Activated CD4-positive, alpha-beta memory T cell treated with anti-CD3 and anti-CD28 coated beads for 36 hours (primary cell): ENCODE measurements at regions not wholly inside any gene's neighbourhood (a gene's known extent, or its start where the extent isn't known, plus 50 kb on each side); places are given as distances from the start of the nearest gene placed in this dataset.

Experiments used
- CTCF ChIA-PET: fragments of 350-600 bp; sonication (Branson Sonifier 250); formaldehyde crosslinking; loops from one replicate; lab custom pipeline; 2021; ENCODE audit warnings: antibody characterized with exemption, inconsistent platforms; lab: Charles Lee
- POLR2A ChIA-PET: fragments of 350-600 bp; sonication (Branson Sonifier 250); formaldehyde crosslinking; loops from one replicate; lab custom pipeline; 2021; ENCODE audit warnings: antibody characterized with exemption; lab: Charles Lee
- DNase-seq: peaks from one replicate; pipeline ENCODE4 v3.0.0-alpha.2; 2020
- H3K27ac Mint-ChIP-seq: one replicate; pipeline ENCODE4 v1.8.0; 2021; ENCODE audit warnings: mixed read lengths
- H3K27me3 Mint-ChIP-seq: one replicate; pipeline ENCODE4 v1.8.0; 2021; ENCODE audit warnings: mixed read lengths
- H3K36me3 Mint-ChIP-seq: one replicate; pipeline ENCODE4 v1.8.0; 2021; ENCODE audit warnings: mixed read lengths
- H3K4me1 Mint-ChIP-seq: one replicate; pipeline ENCODE4 v1.8.0; 2021; ENCODE audit warnings: low read depth, mixed read lengths
- H3K4me3 Mint-ChIP-seq: one replicate; pipeline ENCODE4 v1.8.0; 2021; ENCODE audit warnings: mild to moderate bottlenecking, mixed read lengths
- H3K9me3 Mint-ChIP-seq: one replicate; pipeline ENCODE4 v1.8.0; 2021; ENCODE audit warnings: mixed read lengths
- intact Hi-C: fragments of 100-400 bp; cut with micrococcal nuclease; formaldehyde crosslinking; loops from one replicate; pipeline ENCODE4 v1.15.1; 2023

DNA sequence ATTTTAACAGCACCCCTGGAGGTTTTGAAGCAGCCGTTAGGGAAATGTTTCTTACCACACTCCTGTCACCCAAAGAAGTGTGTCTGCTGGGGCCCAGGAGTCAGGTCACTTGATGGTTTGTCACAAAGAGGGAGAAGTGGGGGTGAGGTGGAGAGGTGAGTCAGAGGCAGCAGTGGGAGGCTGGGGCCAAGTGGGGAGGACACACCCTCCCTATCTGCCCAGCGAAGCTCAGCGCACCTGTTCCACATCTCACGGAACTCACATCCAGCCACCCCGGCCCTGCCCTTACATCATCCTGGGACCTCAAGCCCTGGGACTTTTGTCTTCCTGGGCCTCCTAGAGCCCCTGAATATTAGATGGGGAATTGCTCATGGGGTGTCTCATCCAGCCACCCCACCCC is 171.1 kb upstream of the SMIM23 start:
- POLR2A ChIA-PET: no interaction called here
- DNase-seq: no peak
- peaks cover 12% of the 10 kb centered on the region for H3K27me3 Mint-ChIP-seq
- H3K4me3 Mint-ChIP-seq: no peak overlapping the region
- H3K27ac Mint-ChIP-seq: no peak overlapping the region
- no peaks in the 10 kb centered on the region for H3K4me1 Mint-ChIP-seq
- CTCF ChIA-PET: no interaction called here
- no peaks in the 10 kb centered on the region for H3K9me3 Mint-ChIP-seq
- intact Hi-C loops: no loop called here
- no peaks in the 10 kb centered on the region for H3K36me3 Mint-ChIP-seq

DNA sequence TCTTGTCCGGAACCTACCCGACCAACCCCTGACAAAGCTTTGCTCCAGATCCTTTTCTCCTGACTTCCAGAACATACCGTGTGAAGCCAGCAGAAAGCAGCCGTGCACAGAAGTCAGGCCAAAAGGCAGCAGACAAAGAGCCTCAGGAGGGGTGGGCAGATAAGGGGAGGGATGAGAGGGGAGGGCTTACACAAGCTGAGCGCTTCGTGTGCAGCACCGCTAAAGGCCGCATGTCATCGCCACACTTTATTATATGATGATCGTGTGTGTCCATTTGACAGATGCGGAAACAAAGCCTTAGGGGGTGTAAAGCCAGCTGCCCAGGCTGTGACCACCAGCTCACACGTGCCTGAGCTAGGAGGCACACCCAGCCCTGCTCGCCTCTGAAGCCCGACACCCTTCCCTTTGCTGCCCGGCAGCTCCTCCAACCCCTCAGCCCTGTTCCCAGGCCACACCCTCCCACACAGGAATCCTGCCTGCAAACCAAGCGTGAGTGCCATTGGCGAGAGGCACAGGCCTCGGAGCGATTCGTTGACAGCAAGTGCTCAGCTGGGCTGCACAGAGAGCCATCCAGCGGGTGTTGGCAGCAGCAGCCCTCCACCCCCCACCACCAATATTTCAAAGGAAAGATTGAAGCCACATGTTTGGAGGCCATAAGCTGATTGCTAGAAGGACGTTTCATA is 170.5 kb upstream of the SMIM23 start:
- Mint-ChIP-seq H3K27ac (no peak overlapping the region), H3K4me1 (no peaks in the 10 kb centered on the region), H3K4me3 (no peak overlapping the region), H3K27me3 (peaks cover 10% of the 10 kb centered on the region), H3K36me3 (no peaks in the 10 kb centered on the region), H3K9me3 (no peaks in the 10 kb centered on the region)
- ChIA-PET CTCF (no interaction called here), POLR2A (no interaction called here)
- intact Hi-C loops: no loop called here
- DNase-seq: no peak

DNA sequence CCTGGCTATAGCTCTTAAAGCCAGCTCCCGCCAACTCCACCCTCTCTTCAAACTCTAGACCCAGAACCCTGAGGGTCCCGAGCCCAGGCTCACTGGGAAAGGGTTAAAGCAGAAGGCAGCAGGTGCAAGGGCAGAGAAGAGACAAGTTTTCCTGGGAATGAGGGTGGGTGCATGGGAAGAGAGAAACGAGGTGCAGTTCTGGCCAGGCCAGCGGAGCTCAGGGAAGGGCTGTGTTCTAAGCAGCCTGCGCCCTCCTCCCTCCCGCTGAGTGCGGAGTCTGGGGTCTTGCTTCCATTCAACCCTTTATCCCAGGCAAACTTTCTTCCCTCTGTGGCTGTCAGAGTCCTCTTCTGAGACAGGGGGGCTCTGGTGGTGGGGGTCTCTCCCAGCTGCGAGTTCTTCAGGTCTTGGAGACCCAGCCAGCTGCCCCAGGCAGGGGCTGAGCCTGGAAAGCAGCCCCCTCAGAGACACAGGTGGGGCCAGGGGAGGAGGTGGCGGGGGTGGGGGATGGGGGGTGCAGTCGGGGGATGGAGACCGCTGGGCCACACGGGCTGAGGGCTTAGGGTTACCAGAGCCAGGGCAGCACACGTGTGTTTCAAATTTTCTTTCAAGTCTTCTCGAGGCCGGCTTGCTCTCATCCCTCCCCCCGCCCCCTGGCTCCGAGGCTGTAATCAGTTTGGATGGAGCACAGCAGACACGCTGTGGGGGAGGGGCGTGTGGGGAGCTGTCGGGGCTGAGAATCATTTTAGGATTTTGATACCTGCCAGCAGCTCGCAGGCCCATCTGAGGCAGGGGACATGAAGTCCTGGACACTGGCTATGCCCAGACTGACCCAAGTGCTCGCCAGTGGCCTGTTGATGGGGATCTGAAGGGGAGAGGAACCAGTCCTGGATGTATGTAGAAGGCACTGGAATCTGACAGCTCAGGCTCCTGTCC is 169.6 kb upstream of the SMIM23 start:
- CTCF ChIA-PET: no interaction called here

DNA sequence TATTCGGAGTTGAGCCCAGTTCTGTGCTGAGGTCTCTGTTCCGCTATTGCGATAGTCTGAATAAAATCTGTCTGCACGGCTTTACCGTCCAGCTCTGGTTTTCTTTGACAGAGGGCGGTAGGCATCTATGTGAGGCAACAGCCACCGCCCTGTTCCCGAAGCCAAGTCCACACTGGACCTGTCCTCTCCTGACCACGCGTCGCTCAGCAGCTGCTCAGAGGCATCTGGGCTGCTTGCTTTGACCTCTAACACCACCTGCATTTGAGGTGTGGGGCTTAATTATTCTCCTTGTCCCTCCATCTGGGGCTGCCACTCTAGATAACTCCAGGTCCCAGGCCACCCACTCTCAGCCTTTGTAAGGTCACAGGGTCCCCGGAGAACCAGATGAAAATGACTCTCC is 168.4 kb upstream of the SMIM23 start:
- Mint-ChIP-seq H3K27ac (no peak overlapping the region), H3K36me3 (no peaks in the 10 kb centered on the region), H3K4me1 (no peaks in the 10 kb centered on the region), H3K9me3 (no peaks in the 10 kb centered on the region), H3K27me3 (peaks cover 5% of the 10 kb centered on the region), H3K4me3 (no peak overlapping the region)
- DNase-seq: no peak
- ChIA-PET CTCF (no interaction called here), POLR2A (no interaction called here)
- intact Hi-C loops: no loop called here

More for the DNA sequence above, 169.6 kb upstream of the SMIM23 start:
- Mint-ChIP-seq H3K36me3 (no peaks in the 10 kb centered on the region), H3K9me3 (no peaks in the 10 kb centered on the region), H3K4me3 (no peak overlapping the region), H3K27me3 (peaks cover 8% of the 10 kb centered on the region), H3K27ac (no peak overlapping the region), H3K4me1 (no peaks in the 10 kb centered on the region)
- POLR2A ChIA-PET: no interaction called here
- no peak for DNase-seq
- intact Hi-C loops: no loop called here

DNA sequence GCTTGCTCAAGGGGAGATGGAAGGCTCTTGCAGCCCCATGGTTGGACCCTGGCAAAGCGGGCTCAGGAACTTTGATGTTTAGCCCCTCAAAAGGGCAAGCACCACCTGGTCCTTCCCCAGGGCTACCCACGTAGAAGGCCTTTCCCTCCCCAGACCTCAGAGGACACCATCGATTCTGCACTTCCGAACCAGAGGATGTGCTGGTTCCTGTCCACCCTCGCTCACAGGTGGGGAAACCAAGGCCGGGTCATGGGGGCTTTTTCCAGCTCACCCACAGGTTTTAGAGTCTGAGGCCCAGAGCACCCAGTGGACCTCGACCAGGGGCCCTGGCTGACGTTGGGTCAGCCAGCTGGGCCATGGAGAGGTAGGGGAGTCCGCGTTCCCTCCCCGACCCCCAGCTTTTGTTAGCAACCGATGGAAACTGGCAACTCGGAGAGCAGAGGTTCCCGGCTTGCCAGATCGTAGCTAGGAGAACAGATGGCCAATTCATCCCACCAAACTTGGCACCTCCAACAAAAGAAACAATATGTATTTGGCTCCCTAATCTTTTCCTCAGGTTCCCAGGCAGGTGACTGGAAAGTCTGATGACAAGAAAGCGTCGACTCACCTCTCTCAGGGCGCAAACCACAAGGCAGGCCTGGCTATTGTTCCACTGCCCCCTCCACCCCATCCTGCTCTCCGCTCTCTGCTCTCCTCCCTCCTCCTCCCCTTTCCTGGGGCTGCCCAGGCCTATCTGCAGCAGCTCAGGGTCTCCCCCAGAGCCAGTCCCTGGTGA is 167.6 kb upstream of the SMIM23 start:
- DNase-seq: no peak
- Mint-ChIP-seq H3K4me1 (no peaks in the 10 kb centered on the region), H3K4me3 (no peak overlapping the region), H3K27ac (no peak overlapping the region), H3K36me3 (no peaks in the 10 kb centered on the region), H3K27me3 (peaks cover 5% of the 10 kb centered on the region), H3K9me3 (no peaks in the 10 kb centered on the region)
- CTCF ChIA-PET: interaction anchor here (0.6 kb wide), 1 partner anchor 347 kb away, joined by 3 read pairs; no protein-coding TSS in a partner anchor
- intact Hi-C loops: no loop called here
- POLR2A ChIA-PET: no interaction called here

DNA sequence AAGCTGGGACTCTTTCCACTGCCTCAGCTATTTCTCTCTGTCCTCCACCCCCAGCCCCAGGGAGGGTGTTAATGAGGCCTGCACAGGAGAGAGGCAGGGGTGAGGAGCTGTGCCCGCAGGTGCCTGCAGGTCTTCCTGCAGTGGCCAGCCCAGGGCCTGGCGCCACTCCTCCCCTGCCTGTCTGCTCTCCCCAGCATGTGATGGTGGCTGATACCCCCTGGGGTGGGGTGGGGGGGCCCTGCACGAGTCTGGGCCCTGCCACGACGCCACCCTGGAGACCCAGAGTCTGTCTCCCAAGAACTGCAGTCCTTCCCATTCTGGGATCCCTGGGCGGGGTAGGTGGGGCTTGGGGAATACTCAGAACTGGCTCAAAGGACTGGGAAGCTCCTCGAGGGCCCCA is 166.4 kb upstream of the SMIM23 start:
- H3K4me1 Mint-ChIP-seq: no peaks in the 10 kb centered on the region
- H3K4me3 Mint-ChIP-seq: no peak overlapping the region
- no peaks in the 10 kb centered on the region for H3K36me3 Mint-ChIP-seq
- no peak for DNase-seq
- H3K27me3 Mint-ChIP-seq: peaks cover 4% of the 10 kb centered on the region
- no peak overlapping the region for H3K27ac Mint-ChIP-seq
- ChIA-PET CTCF (no interaction called here), POLR2A (no interaction called here)
- no peaks in the 10 kb centered on the region for H3K9me3 Mint-ChIP-seq
- intact Hi-C loops: no loop called here

DNA sequence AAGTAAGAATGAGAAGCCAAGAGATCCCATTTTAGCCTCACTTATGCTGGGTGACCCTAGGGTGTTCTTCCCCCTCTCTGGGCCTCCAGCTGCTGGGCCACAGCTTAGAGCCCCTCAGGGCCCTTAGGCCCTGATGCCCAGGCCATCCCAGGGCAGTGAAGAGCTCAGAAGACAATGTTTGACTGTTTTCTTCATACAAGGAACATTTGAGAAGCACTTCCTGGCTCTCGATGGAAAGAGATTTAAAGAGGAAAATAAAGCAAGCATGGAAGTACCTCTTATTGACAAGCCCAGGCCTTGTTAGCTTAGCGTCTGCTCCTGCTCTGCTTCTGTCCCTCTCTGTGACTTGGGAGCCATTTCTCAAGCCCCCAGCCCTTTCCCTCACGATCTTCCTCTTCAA is 165.9 kb upstream of the SMIM23 start:
- Mint-ChIP-seq H3K4me1 (no peaks in the 10 kb centered on the region), H3K36me3 (no peaks in the 10 kb centered on the region), H3K27me3 (peaks cover 4% of the 10 kb centered on the region), H3K9me3 (no peaks in the 10 kb centered on the region), H3K4me3 (no peak overlapping the region), H3K27ac (no peak overlapping the region)
- ChIA-PET POLR2A (no interaction called here), CTCF (no interaction called here)
- intact Hi-C loops: no loop called here
- no peak for DNase-seq

DNA sequence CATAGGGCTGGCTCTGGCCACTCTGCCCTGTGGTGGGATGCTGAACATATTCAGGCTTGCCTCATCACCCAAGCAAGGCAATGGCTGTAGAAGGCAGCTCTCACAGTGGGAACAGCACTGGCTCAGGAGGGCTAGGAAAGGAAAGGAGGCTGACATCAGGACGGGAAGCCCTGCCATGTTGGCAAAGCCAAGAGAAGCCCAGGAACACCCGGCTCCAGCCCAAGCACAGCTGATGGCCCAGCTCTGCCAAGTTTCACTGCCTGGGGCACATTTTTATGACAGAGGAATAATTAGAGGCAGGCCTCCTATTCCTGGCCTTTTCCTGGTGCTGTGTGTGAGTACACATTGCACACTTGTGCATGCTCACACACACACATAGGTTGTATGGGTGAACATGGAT is 163.6 kb upstream of the SMIM23 start:
- Mint-ChIP-seq H3K27ac (no peak overlapping the region), H3K9me3 (no peaks in the 10 kb centered on the region), H3K27me3 (peaks cover 4% of the 10 kb centered on the region), H3K4me3 (no peak overlapping the region), H3K36me3 (no peaks in the 10 kb centered on the region), H3K4me1 (no peaks in the 10 kb centered on the region)
- POLR2A ChIA-PET: no interaction called here
- intact Hi-C loops: no loop called here
- DNase-seq: no peak
- CTCF ChIA-PET: no interaction called here

DNA sequence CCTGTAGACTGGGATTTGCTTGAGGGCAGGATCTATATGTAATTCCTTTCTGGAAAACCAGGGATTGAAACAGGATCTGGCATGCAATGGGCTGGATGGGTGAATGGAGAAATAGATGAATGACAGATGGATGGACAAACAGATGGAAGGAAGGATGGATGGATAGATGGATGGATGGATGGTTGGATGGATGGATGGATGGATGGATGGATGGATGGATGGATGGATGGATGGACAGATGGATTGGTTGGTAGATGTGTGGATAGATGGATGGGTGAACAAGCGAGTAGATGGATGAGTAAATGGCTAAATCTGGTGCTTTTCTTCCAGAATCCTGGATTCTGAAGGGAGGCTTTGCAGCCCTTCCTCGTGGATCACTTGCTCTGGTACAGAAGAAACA is 162.5 kb upstream of the SMIM23 start:
- no peak for DNase-seq
- Mint-ChIP-seq H3K4me1 (no peaks in the 10 kb centered on the region), H3K27ac (no peak overlapping the region), H3K4me3 (no peak overlapping the region), H3K36me3 (no peaks in the 10 kb centered on the region), H3K9me3 (no peaks in the 10 kb centered on the region), H3K27me3 (peaks cover 7% of the 10 kb centered on the region)
- ChIA-PET CTCF (no interaction called here), POLR2A (no interaction called here)
- intact Hi-C loops: no loop called here

DNA sequence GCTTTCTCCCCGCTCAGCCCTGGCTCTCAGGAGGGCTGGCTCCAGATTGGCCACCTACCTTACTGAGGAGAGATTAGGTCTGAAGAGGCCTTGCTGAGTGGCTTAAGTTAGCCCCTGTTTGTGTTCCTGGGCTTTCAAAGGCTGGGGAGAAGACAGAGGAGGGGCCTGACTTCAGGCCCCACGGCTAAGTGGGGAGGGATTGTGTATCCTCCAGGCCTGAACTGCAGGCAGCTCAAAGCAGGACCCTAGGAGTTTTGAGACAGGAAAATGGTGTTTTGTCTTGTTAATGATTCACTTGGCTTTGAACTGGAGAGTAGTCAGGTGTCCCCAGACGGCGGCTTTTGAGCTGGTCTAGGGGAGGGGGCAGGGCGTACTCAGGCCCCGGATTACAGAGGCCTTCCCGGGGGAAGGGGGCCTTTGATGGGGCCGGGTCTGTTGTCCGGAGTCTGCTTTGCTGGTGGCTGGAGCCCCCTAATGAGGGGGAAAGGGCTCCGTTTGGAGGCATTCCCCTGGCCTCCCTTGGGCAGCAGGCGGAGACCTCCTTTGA is 162.0 kb upstream of the SMIM23 start:
- H3K4me1 Mint-ChIP-seq: no peaks in the 10 kb centered on the region
- H3K36me3 Mint-ChIP-seq: no peaks in the 10 kb centered on the region
- intact Hi-C loops: no loop called here
- H3K27ac Mint-ChIP-seq: no peak overlapping the region
- H3K4me3 Mint-ChIP-seq: no peak overlapping the region
- CTCF ChIA-PET: no interaction called here
- POLR2A ChIA-PET: no interaction called here
- no peaks in the 10 kb centered on the region for H3K9me3 Mint-ChIP-seq
- peaks cover 13% of the 10 kb centered on the region for H3K27me3 Mint-ChIP-seq
- DNase-seq: no peak

DNA sequence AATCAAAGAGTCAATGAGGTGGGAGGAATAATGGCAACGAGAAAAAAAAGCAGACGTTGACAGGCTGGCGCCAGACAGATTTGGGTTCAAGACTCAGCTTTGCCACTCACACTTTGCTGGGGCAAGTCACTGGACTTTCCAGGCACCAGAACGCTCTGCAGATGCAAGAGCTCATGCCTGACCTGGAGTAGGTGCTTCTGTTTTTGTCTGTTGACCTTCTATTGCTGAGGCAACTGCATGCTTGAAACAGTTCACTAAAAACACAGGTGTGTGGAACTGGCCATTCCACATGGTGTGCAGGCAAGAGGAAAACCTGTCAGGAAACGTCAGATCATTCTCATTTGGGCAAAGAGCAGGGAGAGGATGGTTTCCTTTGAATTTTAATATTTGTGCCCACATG is 161.2 kb upstream of the SMIM23 start:
- ChIA-PET POLR2A (no interaction called here), CTCF (no interaction called here)
- intact Hi-C loops: no loop called here
- no peaks in the 10 kb centered on the region for H3K36me3 Mint-ChIP-seq
- DNase-seq: no peak
- H3K27ac Mint-ChIP-seq: no peak overlapping the region
- H3K4me1 Mint-ChIP-seq: no peaks in the 10 kb centered on the region
- H3K27me3 Mint-ChIP-seq: peaks cover 20% of the 10 kb centered on the region
- H3K4me3 Mint-ChIP-seq: no peak overlapping the region
- H3K9me3 Mint-ChIP-seq: no peaks in the 10 kb centered on the region

DNA sequence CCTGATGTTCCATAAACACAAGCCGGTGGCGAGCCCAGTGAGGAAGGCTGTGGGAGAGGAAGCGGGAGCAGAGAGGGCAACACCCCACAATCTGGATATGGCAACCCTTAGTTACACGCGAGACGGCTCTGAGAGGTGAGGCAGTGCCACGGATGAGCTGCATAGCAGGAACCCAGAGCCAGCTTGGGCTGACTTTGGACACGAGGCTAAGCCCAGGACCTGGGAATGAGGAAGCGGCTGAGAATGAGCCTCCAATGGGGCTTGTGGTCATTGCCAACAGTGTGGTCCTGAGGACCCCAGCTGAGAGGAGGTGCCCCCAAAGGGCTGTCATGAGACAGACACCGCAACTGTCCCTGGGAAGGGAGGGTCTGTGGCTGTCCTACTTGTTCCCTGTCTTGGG is 160.0 kb upstream of the SMIM23 start:
- no peaks in the 10 kb centered on the region for H3K9me3 Mint-ChIP-seq
- H3K27me3 Mint-ChIP-seq: peaks cover 25% of the 10 kb centered on the region
- no peaks in the 10 kb centered on the region for H3K4me1 Mint-ChIP-seq
- intact Hi-C loops: no loop called here
- no peaks in the 10 kb centered on the region for H3K36me3 Mint-ChIP-seq
- no peak overlapping the region for H3K27ac Mint-ChIP-seq
- ChIA-PET POLR2A (interaction anchor here (0.6 kb wide), 1 partner anchor 19 kb away, joined by 3 read pairs; no protein-coding TSS in a partner anchor), CTCF (no interaction called here)
- no peak for DNase-seq
- H3K4me3 Mint-ChIP-seq: no peak overlapping the region
